ENCODE measurements at regions not wholly inside any gene's neighbourhood (a gene's known extent, or its start where the extent isn't known, plus 50 kb on each side); places are given as distances from the start of the nearest gene placed in this dataset.
A peak's percentile ranks its signal among the peaks of the same experiment; 100 is the strongest.
"Not testable (repeated sequence)": the region's sequence is repeated elsewhere in the genome, so short reads cannot be mapped to it uniquely, and the experiment has no call there.

GRCh38 chr3:3902161-3902560, 102.9 kb downstream of the LRRN1 start:
- DNase-seq (no peak), ATAC-seq (no peak)
- Histone ChIP-seq H3K27me3 (ENCODE audit: control insufficient read depth, insufficient read depth) (no peaks in the 10 kb centered on the region), H3K4me3 (ENCODE audit: low read length) (no peak overlapping the region), H3K27ac (ENCODE audit: low read length) (no peak overlapping the region), H3K9me3 (ENCODE audit: control insufficient read depth, low read length) (no peaks in the 10 kb centered on the region), H3K4me1 (ENCODE audit: control insufficient read depth, insufficient read depth, low read length) (no peaks in the 10 kb centered on the region)
- intact Hi-C loops (cut with DNase I): no loop called here
- 38% methylated on average over 1 of the region's 1 CpG for WGBS

GRCh38 chr3:3906171-3906570, 106.9 kb downstream of the LRRN1 start:
- H3K4me3 ChIP-seq (ENCODE audit: low read length): no peak overlapping the region
- no peaks in the 10 kb centered on the region for H3K27me3 ChIP-seq (ENCODE audit: control insufficient read depth, insufficient read depth)
- no peaks in the 10 kb centered on the region for H3K4me1 ChIP-seq (ENCODE audit: control insufficient read depth, insufficient read depth, low read length)
- DNase-seq: no peak
- intact Hi-C loops (cut with DNase I): no loop called here
- no peaks in the 10 kb centered on the region for H3K9me3 ChIP-seq (ENCODE audit: control insufficient read depth, low read length)
- no peak for ATAC-seq
- no peak overlapping the region for H3K27ac ChIP-seq (ENCODE audit: low read length)
- 45% methylated on average over 3 of the region's 3 CpGs for WGBS

GRCh38 chr3:3907023-3907422, 107.8 kb downstream of the LRRN1 start:
- ATAC-seq: no peak
- no peaks in the 10 kb centered on the region for H3K4me1 ChIP-seq (ENCODE audit: control insufficient read depth, insufficient read depth, low read length)
- DNase-seq: no peak
- H3K4me3 ChIP-seq (ENCODE audit: low read length): no peak overlapping the region
- no peaks in the 10 kb centered on the region for H3K27me3 ChIP-seq (ENCODE audit: control insufficient read depth, insufficient read depth)
- H3K27ac ChIP-seq (ENCODE audit: low read length): no peak overlapping the region
- H3K9me3 ChIP-seq (ENCODE audit: control insufficient read depth, low read length): no peaks in the 10 kb centered on the region
- intact Hi-C loops (cut with DNase I): no loop called here

- Histone ChIP-seq H3K4me1 (ENCODE audit: control insufficient read depth, insufficient read depth, low read length) (no peaks in the 10 kb centered on the region), H3K9me3 (ENCODE audit: control insufficient read depth, low read length) (no peaks in the 10 kb centered on the region), H3K27me3 (ENCODE audit: control insufficient read depth, insufficient read depth) (no peaks in the 10 kb centered on the region), H3K4me3 (ENCODE audit: low read length) (no peak overlapping the region), H3K27ac (ENCODE audit: low read length) (no peak overlapping the region)
- no peak for ATAC-seq
- 91% methylated on average over 1 of the region's 1 CpG for WGBS
- no peak for DNase-seq
- intact Hi-C loops (cut with DNase I): no loop called here
These were observed 119.5 kb downstream of the LRRN1 start for GRCh38 chr3:3918763-3919162.

GRCh38 chr3:3919316-3919715, 120.1 kb downstream of the LRRN1 start:
- intact Hi-C loops (cut with DNase I): no loop called here
- Histone ChIP-seq H3K27ac (ENCODE audit: low read length) (no peak overlapping the region), H3K27me3 (ENCODE audit: control insufficient read depth, insufficient read depth) (no peaks in the 10 kb centered on the region), H3K4me1 (ENCODE audit: control insufficient read depth, insufficient read depth, low read length) (no peaks in the 10 kb centered on the region), H3K4me3 (ENCODE audit: low read length) (no peak overlapping the region), H3K9me3 (ENCODE audit: control insufficient read depth, low read length) (no peaks in the 10 kb centered on the region)
- WGBS: 51% methylated on average over 1 of the region's 1 CpG
- ATAC-seq (no peak), DNase-seq (no peak)

- no peaks in the 10 kb centered on the region for H3K4me1 ChIP-seq (ENCODE audit: control insufficient read depth, insufficient read depth, low read length)
- H3K27me3 ChIP-seq (ENCODE audit: control insufficient read depth, insufficient read depth): no peaks in the 10 kb centered on the region
- intact Hi-C loops (cut with DNase I): no loop called here
- no peak overlapping the region for H3K27ac ChIP-seq (ENCODE audit: low read length)
- no peak for ATAC-seq
- H3K4me3 ChIP-seq (ENCODE audit: low read length): no peak overlapping the region
- no peak for DNase-seq
- WGBS: 88% methylated on average over 1 of the region's 1 CpG
- no peaks in the 10 kb centered on the region for H3K9me3 ChIP-seq (ENCODE audit: control insufficient read depth, low read length)
These were observed 124.4 kb downstream of the LRRN1 start for GRCh38 chr3:3923619-3924018.

GRCh38 chr3:3927198-3927597, 128.0 kb downstream of the LRRN1 start:
- ATAC-seq (no peak), DNase-seq (no peak)
- Histone ChIP-seq H3K4me3 (ENCODE audit: low read length) (no peak overlapping the region), H3K4me1 (ENCODE audit: control insufficient read depth, insufficient read depth, low read length) (no peaks in the 10 kb centered on the region), H3K27ac (ENCODE audit: low read length) (no peak overlapping the region), H3K9me3 (ENCODE audit: control insufficient read depth, low read length) (no peaks in the 10 kb centered on the region), H3K27me3 (ENCODE audit: control insufficient read depth, insufficient read depth) (no peaks in the 10 kb centered on the region)
- WGBS: 87% methylated on average over 1 of the region's 1 CpG
- intact Hi-C loops (cut with DNase I): no loop called here

GRCh38 chr3:3927965-3928364, 128.7 kb downstream of the LRRN1 start:
- no peak overlapping the region for H3K27ac ChIP-seq (ENCODE audit: low read length)
- H3K4me3 ChIP-seq (ENCODE audit: low read length): no peak overlapping the region
- intact Hi-C loops (cut with DNase I): no loop called here
- no peaks in the 10 kb centered on the region for H3K9me3 ChIP-seq (ENCODE audit: control insufficient read depth, low read length)
- WGBS: 85% methylated on average over 1 of the region's 1 CpG
- ATAC-seq (no peak), DNase-seq (no peak)
- no peaks in the 10 kb centered on the region for H3K27me3 ChIP-seq (ENCODE audit: control insufficient read depth, insufficient read depth)
- no peaks in the 10 kb centered on the region for H3K4me1 ChIP-seq (ENCODE audit: control insufficient read depth, insufficient read depth, low read length)

GRCh38 chr3:3941380-3941779, 142.1 kb downstream of the LRRN1 start:
- peak in 2 of 3 donors; percentile 14 to 36 for DNase-seq
- H3K27ac ChIP-seq (ENCODE audit: low read length); H3K4me3 ChIP-seq (ENCODE audit: low read length); H3K4me1 ChIP-seq (ENCODE audit: control insufficient read depth, insufficient read depth, low read length); H3K9me3 ChIP-seq (ENCODE audit: control insufficient read depth, low read length); intact Hi-C loops (cut with DNase I); ATAC-seq; H3K27me3 ChIP-seq (ENCODE audit: control insufficient read depth, insufficient read depth): not testable (repeated sequence)
- WGBS: 85% methylated on average over 8 of the region's 8 CpGs

- DNase-seq: no peak
- Histone ChIP-seq H3K9me3 (ENCODE audit: control insufficient read depth, low read length) (no peaks in the 10 kb centered on the region), H3K27me3 (ENCODE audit: control insufficient read depth, insufficient read depth) (no peaks in the 10 kb centered on the region), H3K27ac (ENCODE audit: low read length) (no peak overlapping the region), H3K4me1 (ENCODE audit: control insufficient read depth, insufficient read depth, low read length) (no peaks in the 10 kb centered on the region), H3K4me3 (ENCODE audit: low read length) (no peak overlapping the region)
- intact Hi-C loops (cut with DNase I): no loop called here
- 31% methylated on average over 1 of the region's 1 CpG for WGBS
- ATAC-seq: no peak
These were observed 151.8 kb downstream of the LRRN1 start for GRCh38 chr3:3951071-3951470.

- WGBS: 87% methylated on average over 7 of the region's 7 CpGs
- Histone ChIP-seq H3K4me3 (ENCODE audit: low read length) (no peak overlapping the region), H3K27me3 (ENCODE audit: control insufficient read depth, insufficient read depth) (no peaks in the 10 kb centered on the region), H3K9me3 (ENCODE audit: control insufficient read depth, low read length) (no peaks in the 10 kb centered on the region), H3K27ac (ENCODE audit: low read length) (no peak overlapping the region), H3K4me1 (ENCODE audit: control insufficient read depth, insufficient read depth, low read length) (no peaks in the 10 kb centered on the region)
- DNase-seq: no peak
- no peak for ATAC-seq
- intact Hi-C loops (cut with DNase I): no loop called here
These were observed 152.3 kb downstream of the LRRN1 start for GRCh38 chr3:3951501-3951900.

- H3K4me3 ChIP-seq (ENCODE audit: low read length); intact Hi-C loops (cut with DNase I); H3K4me1 ChIP-seq (ENCODE audit: control insufficient read depth, insufficient read depth, low read length); DNase-seq; ATAC-seq; H3K27ac ChIP-seq (ENCODE audit: low read length); H3K27me3 ChIP-seq (ENCODE audit: control insufficient read depth, insufficient read depth); H3K9me3 ChIP-seq (ENCODE audit: control insufficient read depth, low read length): not testable (repeated sequence)
- WGBS: 84% methylated on average over 6 of the region's 14 CpGs
These were observed 163.6 kb downstream of the LRRN1 start for GRCh38 chr3:3962867-3963266.
